DMS153 treated with DMSO at 0.1 percent for 48 hours (cell line): ENCODE measurements at regions not wholly inside any gene's neighbourhood (a gene's known extent, or its start where the extent isn't known, plus 50 kb on each side); places are given as distances from the start of the nearest gene placed in this dataset.
A peak's percentile ranks its signal among the peaks of the same experiment; 100 is the strongest.

ENCODE experiments used
- DNase-seq: peaks from one replicate; lab custom pipeline; 2025; ENCODE audit not compliant: unreplicated experiment; lab: John Stamatoyannopoulos, UW

DNA sequence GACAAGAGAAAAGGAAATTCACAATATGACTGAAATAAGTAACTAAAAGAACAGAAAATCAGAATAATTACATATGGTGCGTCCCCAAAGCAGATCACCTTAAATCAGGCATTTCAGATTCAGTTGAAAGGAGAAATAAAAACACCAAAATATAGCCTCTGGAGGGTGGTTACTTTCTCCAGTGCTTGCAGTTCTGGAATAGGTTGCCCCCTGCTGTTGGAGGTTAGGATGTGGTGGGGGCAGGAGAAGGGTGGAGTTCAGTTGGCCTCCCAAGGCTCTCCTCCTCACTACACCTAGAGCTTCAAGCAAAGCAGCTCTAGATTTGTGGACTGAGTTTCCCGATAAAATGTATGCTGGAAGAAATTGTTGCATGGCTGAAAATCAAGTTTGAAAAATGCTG, 338.2 kb upstream of the TLE4 start:
- no peak for DNase-seq

GRCh38 chr9:79236466-79236865, 335.3 kb upstream of the TLE4 start:
- DNase-seq, result no peak

GRCh38 chr9:79237861-79238260, 333.9 kb upstream of the TLE4 start:
- DNase-seq, result no peak

DNA sequence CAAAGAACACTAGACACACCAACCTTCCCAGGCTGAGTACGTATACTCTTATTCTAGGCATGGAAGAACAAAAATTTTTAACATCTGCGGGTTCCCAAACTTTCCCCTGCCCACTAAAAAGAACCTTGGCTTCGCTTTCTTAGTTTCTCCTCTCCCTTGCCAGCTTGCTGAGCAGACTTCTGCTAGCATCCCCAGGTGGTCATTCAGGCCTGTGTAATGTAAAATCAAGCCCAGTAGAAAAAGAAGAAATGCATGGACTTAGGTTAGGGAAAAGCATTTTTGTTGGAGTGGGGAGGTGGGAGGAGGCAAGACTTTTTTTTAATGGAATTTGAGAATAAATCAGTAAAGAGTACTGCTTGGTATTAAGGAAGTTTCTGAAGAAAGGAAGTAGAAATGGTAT, 331.0 kb upstream of the TLE4 start:
- DNase-seq, result no peak

GRCh38 chr9:79242489-79242888, 329.3 kb upstream of the TLE4 start:
- DNase-seq, result no peak

- DNase-seq, result no peak
Measured at GRCh38 chr9:79246170-79246569, 325.6 kb upstream of the TLE4 start.

- no peak for DNase-seq
Measured at GRCh38 chr9:79247021-79247420, 324.7 kb upstream of the TLE4 start.

- DNase-seq, result no peak
Measured at GRCh38 chr9:79250806-79251205, 321.0 kb upstream of the TLE4 start.

DNA sequence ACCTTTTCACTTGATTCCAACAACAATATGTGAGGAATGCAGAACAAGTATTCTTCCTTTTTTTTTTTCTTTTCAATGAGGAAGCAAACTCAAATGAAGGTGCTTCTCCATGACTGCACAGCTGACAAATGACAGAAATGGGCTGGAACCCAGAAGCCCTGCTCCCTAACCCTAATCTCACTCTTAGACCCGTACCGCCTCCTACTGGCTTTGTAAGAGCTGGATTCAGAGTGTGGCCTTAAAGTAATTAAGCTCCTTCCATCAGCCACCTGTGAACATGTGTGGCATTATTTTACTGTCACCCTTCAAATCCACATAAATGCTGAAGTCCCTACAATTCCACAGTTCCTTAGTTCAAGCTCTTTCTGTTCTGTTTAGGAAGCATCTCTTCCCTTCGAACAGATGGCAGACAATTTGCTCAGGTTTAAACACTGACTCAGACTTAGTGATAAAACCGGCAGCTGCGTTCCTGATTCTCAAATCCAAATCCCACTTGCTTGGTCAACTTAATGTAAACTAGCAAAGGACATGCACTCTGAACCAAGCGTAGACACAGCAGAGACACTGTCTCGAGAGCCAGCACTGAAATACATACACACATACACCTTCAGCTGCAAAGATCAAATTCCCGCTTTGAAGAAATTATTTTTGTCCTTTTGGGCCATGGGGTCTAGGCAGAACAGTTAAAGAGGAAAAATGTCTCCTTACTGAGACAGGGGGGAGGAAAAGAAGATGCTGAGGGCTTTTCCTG, 316.7 kb upstream of the TLE4 start:
- DNase-seq, result no peak

GRCh38 chr9:79255651-79256260, 316.0 kb upstream of the TLE4 start:
- DNase-seq, result no peak

DNA sequence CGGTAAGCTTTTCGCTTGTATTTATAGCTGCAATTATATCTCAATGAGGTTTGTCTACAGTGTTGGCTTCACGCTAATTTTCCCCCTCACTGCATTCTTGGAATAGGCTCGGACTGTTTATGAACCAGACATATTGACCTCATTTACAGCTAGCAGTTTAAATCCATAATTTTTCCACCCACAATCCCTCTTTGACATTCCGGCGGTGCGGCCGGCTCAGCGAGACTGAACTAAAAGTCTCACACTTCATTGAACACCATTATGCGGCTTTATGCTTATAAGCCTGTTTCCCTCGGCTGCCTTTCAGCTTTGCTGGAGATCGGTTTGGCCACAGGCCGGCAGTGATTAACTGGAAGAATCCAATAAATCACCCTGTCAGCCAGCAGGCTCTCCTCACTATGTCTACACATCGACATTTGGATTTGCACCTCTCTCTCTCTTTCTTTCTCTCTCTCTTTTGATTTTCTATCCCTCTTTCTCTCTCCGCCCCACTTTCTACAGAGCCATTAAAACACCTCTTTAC, 315.0 kb upstream of the TLE4 start:
- peak; percentile 70 for DNase-seq

- no peak for DNase-seq
Measured at GRCh38 chr9:79257228-79257781, 314.5 kb upstream of the TLE4 start.

DNA sequence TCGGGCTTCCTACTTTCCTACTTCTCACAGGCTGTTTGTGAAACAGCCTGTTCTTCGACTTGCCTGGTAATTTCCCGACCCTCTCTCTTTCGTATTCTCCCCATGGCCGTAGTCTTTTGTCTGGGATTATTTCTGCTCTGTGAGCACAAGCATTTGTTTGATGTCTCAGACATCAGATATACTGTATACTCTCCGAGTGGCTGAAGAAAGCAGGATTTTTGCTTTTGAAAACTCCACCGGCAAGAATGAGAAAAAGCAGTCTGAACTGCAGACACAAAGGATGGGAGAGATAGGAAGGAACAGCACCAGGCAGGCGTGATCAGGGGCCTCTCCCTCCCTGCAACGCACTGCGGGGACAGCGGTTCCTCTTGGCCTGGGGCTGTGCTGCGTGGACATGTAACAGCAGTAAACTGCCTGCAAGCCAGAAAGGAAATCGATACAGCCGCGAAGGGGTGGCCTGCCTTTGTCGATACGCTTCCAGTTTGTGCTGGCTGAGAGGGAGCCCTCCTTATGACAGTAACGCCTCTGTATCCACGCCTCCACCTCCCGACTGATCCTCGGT, 313.9 kb upstream of the TLE4 start:
- DNase-seq, result no peak

- DNase-seq, result no peak
Measured at GRCh38 chr9:79259858-79260257, 311.9 kb upstream of the TLE4 start.

DNA sequence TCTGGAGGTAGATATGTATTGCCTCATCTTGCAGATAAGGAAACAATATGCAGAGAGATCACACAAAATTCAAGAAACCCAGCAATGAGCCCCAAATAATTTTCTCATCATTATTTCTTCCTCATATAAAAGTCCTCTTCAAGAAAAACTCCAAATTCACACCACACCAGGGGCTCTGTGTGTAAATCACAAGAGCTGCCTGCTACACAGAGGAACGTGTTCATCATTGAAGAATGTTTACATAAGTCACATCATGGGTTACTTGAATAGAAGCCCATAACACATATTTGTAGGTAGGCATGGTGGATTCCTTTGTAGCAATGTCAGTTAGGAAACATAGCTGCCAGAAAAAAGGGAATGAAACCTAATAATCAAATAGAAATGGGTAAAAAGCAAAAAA, 308.1 kb upstream of the TLE4 start:
- DNase-seq, result no peak

GRCh38 chr9:79264041-79264440, 307.7 kb upstream of the TLE4 start:
- no peak for DNase-seq

- DNase-seq, result no peak
Measured at GRCh38 chr9:79264511-79265355, 307.0 kb upstream of the TLE4 start.

DNA sequence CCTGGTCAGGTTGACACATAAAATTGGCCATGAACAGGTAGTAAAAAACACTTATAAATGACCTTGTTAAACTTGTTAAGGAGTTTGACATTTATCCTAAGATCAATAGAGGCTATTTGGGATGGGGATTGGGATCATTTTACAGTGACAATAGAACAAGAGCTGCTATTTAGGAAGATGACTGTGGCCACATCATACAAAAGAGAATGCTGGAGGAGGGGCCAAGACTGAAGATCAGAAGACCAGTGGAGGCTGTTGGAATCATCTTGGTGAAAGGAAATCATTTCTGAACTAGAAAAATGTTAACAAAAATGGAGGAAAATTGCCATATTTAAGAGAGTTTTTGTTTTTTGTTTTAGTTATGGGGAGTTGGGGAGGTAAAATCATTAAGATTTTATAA, 304.8 kb upstream of the TLE4 start:
- DNase-seq, result no peak

GRCh38 chr9:79268806-79269205, 303.0 kb upstream of the TLE4 start:
- DNase-seq, result no peak

- no peak for DNase-seq
Measured at GRCh38 chr9:79273311-79273710, 298.5 kb upstream of the TLE4 start.

DNA sequence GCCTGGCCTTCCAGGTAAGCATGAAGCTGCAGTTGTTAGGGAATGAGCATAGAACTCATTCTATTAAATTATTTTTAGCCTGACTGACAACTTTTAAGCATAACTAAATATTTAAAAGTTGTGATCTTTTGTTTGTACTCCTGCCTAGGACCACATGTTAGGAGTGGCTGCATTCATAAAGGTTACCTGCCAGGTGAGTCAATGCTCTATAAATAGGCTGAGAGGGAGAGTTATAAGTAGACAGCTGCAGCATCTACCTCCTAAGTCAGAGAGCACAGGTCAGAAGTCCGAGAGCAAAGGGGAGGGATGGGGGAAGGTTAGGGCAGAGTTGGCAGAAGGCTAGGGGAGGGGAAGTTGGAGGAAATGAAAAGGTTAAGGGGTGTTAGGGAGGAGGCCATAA, 292.4 kb upstream of the TLE4 start:
- no peak for DNase-seq
